Erythroblast (primary cell): ENCODE measurements at regions not wholly inside any gene's neighbourhood (a gene's known extent, or its start where the extent isn't known, plus 50 kb on each side); places are given as distances from the start of the nearest gene placed in this dataset.
"Not testable (repeated sequence)": the region's sequence is repeated elsewhere in the genome, so short reads cannot be mapped to it uniquely, and the experiment has no call there.

Source experiments
- DNase-seq, 2 experiments: peaks; one replicate each; lab custom pipeline; 2025; lab: John Stamatoyannopoulos, UW
- GATA1 ChIP-seq: IDR thresholded peaks from 2 replicates; pipeline ENCODE4 v1.6.1; 2011; ENCODE audit warnings: low read depth, mild to moderate bottlenecking, control low read depth, low read length, moderate library complexity
- POLR2A ChIP-seq: IDR thresholded peaks from 2 replicates; pipeline ENCODE4 v1.6.1; 2011; ENCODE audit warnings: mild to moderate bottlenecking, low read length

GRCh38 chr11:92035488-92035887, 189.1 kb upstream of the FAT3 start:
- TF ChIP-seq POLR2A (no peak), GATA1 (no peak)
- DNase-seq = no peak

GRCh38 chr11:92027136-92027535, 197.5 kb upstream of the FAT3 start:
- DNase-seq = not testable (repeated sequence)

GRCh38 chr11:92026664-92027063, 198.0 kb upstream of the FAT3 start:
- DNase-seq = no peak
- no peak for TF ChIP-seq POLR2A
- no peak for TF ChIP-seq GATA1

- DNase-seq = no peak
- TF ChIP-seq GATA1 = no peak
- no peak for TF ChIP-seq POLR2A
These were observed 199.8 kb upstream of the FAT3 start for GRCh38 chr11:92024788-92025187.

DNA sequence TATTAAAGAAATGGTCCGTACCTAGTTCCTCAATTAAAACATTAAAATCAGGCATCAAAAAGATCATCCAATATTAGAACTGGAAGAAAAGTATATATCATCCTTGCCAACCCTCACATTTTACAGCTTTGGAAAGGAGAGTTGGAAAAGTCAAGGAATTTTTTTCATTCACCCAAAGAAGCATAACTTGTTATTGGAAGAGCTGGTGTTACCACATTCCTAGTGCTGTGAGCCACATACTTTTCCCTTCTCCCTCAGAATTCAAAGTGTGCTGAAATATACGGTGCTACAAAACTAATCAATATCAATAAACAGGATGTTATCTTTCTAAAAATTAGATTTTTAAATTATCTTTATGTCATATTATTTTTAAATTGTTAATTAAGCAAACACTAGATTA, 202.1 kb upstream of the FAT3 start:
- TF ChIP-seq GATA1 (no peak), POLR2A (no peak)
- DNase-seq = no peak

DNA sequence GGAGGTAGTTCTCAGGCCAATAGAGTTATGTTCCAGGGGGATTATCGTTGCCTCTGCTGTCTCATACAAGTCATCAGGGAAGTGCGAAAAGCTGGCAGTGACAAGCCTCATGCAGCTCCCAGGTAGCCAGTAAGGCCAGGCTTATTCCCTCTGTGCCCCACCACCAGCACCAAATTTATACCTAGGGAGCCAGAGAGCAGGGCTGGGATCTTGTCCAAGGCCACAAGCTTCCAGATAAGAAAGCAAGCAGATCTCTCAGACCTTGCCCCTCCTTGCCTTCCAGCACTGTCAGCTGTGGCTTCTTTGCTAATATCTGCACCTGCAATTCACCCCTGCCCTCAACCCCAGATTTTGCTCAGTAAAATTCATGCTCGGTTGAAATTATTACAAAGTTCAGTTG, 206.3 kb upstream of the FAT3 start:
- no peak for DNase-seq
- TF ChIP-seq POLR2A (no peak), GATA1 (no peak)

DNA sequence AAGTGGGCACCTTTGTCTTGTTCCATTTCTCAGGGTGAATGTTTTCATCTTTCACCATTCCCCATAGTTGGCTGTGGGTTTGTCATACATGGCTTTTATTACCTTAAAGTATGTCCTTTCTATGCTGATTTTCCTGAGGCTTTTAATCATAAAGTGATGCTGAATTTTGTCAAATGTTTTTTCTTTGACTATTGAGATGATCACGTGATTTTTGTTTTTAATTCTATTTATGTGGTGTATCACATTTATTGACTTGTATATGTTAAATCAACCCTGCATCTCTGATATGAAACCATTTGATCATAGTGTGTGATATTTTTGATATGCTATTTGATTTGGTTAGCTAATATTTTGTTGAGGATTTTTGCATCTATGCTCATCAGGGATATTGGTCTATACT, 216.4 kb upstream of the FAT3 start:
- no peak for DNase-seq
- TF ChIP-seq POLR2A (no peak), GATA1 (no peak)

- DNase-seq = no peak
- no peak for TF ChIP-seq POLR2A
- no peak for TF ChIP-seq GATA1
These were observed 222.1 kb upstream of the FAT3 start for GRCh38 chr11:92002568-92002967.

DNA sequence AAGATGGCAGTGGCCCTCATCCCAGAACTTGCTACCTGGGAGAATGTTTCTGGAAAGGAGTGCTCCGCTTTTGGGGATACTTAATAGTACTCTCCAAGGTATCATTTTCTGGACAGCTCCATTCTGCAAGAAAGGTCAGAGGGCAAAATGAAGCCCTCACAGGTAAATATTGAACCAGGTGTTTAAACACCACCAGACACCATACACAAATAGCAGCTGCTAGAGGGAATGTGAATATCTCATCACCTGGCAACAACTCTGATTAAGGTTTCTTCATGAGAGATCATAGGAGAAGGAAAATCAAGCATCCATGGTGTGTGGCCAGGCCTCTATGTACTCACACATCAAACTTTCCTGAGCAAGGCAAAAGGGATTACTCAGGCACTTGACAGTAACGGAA, 226.1 kb upstream of the FAT3 start:
- DNase-seq = no peak
- TF ChIP-seq GATA1 (no peak), POLR2A (no peak)

- TF ChIP-seq POLR2A (no peak), GATA1 (no peak)
- no peak for DNase-seq
These were observed 227.4 kb upstream of the FAT3 start for GRCh38 chr11:91997226-91997625.

DNA sequence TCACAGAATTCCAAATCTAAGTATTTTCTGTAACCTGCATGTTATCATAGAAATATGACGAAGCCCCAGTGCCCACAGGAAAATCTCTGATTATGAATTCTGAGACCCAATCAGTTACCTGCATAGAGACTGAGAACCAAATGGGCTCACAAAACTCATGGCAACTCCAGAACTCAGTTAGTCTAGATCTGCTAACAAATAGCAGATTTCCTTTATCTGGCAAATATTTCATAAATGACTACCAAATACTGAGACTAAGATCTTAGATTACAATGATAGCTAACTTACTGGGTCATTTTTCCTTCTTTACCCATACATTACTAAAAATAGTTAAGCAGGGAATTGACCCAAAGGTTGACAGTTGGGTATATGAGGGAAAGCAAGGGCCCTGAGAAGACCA, 228.1 kb upstream of the FAT3 start:
- TF ChIP-seq POLR2A (no peak), GATA1 (no peak)
- no peak for DNase-seq

GRCh38 chr11:91988443-91988842, 236.2 kb upstream of the FAT3 start:
- not testable (repeated sequence) for DNase-seq

DNA sequence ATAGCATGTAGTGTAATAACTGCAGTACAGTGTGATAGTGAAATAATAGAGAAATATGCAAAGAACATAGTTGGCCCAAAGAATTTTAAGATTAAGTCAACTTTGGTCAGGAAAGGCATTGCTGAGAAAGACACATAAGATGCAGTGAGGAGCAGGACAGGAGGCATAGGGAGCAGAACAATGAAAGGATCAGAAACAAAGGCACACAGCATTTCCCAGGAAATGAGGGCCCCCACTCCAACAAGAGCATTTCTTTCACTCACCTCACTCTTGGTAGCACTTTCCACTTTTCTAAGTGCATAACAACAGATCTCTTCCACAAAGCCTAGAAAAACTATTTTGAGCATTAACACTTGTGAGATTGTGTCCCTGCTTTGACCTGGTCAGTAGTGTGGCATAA, 238.4 kb upstream of the FAT3 start:
- no peak for DNase-seq
- TF ChIP-seq GATA1 (no peak), POLR2A (no peak)

DNA sequence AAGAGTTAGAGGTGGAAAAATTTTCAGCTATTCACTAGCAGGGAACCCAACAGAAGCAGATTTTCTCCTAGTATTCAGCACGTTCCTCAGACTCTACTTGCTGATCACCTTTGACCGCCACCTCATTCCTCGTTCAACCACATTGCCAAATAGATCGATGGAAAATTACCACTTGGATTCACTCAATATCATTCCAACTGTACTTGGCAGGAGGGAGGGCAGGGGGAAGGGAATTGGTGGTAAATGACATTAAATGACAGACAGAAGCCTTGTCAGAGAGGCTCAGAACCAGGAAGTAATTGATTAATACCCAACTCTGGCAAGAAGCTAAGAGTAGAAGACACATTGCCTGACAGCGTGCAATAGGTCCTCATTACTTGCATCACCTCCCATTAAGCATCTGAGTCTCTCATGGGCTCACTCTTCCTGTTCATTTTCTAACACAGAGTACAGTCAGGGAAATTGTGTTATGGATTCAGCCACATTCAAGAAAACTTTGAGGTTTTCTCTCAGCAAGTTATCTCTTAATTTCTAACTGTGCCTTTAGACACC, 240.5 kb upstream of the FAT3 start:
- TF ChIP-seq GATA1 (no peak), POLR2A (no peak)
- no peak for DNase-seq

DNA sequence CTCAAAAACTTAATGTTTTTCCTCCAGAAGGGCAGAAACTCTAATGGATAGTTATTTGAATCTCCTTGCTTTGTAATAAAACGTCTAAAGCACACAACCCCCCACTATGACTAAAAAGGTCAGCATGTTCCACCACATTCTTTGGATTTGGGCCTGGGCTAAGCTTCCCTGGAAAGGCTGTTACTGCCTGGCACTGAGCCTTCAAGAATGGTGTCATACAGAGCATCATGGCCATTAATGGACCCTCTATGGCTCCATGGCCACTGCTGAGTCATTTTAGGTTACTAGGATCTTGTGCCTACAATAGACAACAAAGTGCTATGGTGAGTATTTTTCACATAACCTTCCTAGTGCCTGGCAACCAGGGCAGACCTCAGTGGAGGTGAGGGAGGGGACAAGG, 242.6 kb upstream of the FAT3 start:
- DNase-seq = no peak
- no peak for TF ChIP-seq GATA1

DNA sequence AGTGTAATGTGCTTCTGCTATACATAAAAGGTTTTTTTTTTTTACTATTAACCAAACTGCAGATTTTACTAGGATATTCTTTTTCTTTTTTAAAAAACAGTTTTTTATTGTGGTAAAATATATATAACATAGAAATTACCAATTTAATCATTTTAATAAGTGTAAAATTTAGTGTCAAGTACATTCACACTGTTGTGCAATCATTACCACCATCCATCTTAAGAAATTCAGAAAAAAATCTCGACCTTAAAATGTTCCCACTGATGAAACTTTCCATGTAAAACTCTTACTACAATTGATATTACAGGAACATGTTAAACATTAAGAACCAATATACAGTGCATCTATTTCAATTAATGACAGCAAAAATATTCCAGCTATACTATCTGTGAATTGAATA, 244.8 kb upstream of the FAT3 start:
- DNase-seq = no peak
- no peak for TF ChIP-seq GATA1

- TF ChIP-seq GATA1 (no peak), POLR2A (no peak)
- no peak for DNase-seq
These were observed 245.9 kb upstream of the FAT3 start for GRCh38 chr11:91978747-91979146.
